NCI-H146 (cell line): ENCODE measurements at regions not wholly inside any gene's neighbourhood (a gene's known extent, or its start where the extent isn't known, plus 50 kb on each side); places are given as distances from the start of the nearest gene placed in this dataset.
"Not testable (repeated sequence)": the region's sequence is repeated elsewhere in the genome, so short reads cannot be mapped to it uniquely, and the experiment has no call there.

Source experiments
- DNase-seq: peaks from one replicate; lab custom pipeline; 2025; lab: John Stamatoyannopoulos, UW

- DNase-seq = no peak
Observed at GRCh38 chr6:112511441-112511840, 164.3 kb downstream of the RFPL4B start.

- DNase-seq = no peak
Observed at GRCh38 chr6:112513175-112513574, 166.0 kb downstream of the RFPL4B start.

- no peak for DNase-seq
Observed at GRCh38 chr6:112522587-112522986, 175.5 kb downstream of the RFPL4B start.

- DNase-seq = no peak
Observed at GRCh38 chr6:112524071-112524470, 176.9 kb downstream of the RFPL4B start.

- no peak for DNase-seq
Observed at GRCh38 chr6:112525749-112526148, 178.6 kb downstream of the RFPL4B start.

GRCh38 chr6:112526594-112526993, 179.5 kb downstream of the RFPL4B start:
- no peak for DNase-seq

- DNase-seq = not testable (repeated sequence)
Observed at GRCh38 chr6:112528306-112528705, 181.2 kb downstream of the RFPL4B start.

GRCh38 chr6:112535816-112536215, 188.7 kb downstream of the RFPL4B start:
- no peak for DNase-seq

GRCh38 chr6:112539355-112539754, 192.2 kb downstream of the RFPL4B start:
- no peak for DNase-seq

- DNase-seq = not testable (repeated sequence)
Observed at GRCh38 chr6:112541847-112542246, 194.7 kb downstream of the RFPL4B start.

- not testable (repeated sequence) for DNase-seq
Observed at GRCh38 chr6:112547321-112548085, 200.4 kb downstream of the RFPL4B start.

GRCh38 chr6:112549749-112550148, 202.6 kb downstream of the RFPL4B start:
- no peak for DNase-seq

GRCh38 chr6:112557435-112557834, 210.3 kb downstream of the RFPL4B start:
- no peak for DNase-seq

- DNase-seq = no peak
Observed at GRCh38 chr6:112557961-112558360, 210.8 kb downstream of the RFPL4B start.

GRCh38 chr6:112560651-112561050, 213.5 kb downstream of the RFPL4B start:
- peak; percentile 18 for DNase-seq

GRCh38 chr6:112562301-112563231, 215.4 kb downstream of the RFPL4B start:
- peak; percentile 6 for DNase-seq

GRCh38 chr6:112563368-112563767, 216.2 kb downstream of the RFPL4B start:
- no peak for DNase-seq

- DNase-seq = no peak
Observed at GRCh38 chr6:112568066-112568465, 220.9 kb downstream of the RFPL4B start.

GRCh38 chr6:112571488-112572270, 224.5 kb downstream of the RFPL4B start:
- no peak for DNase-seq

GRCh38 chr6:112574190-112574589, 227.1 kb downstream of the RFPL4B start:
- no peak for DNase-seq

- DNase-seq = no peak
Observed at GRCh38 chr6:112575309-112575834, 228.2 kb downstream of the RFPL4B start.

GRCh38 chr6:112576423-112576822, 229.3 kb downstream of the RFPL4B start:
- no peak for DNase-seq
